GM12874 (cell line): ENCODE measurements at regions not wholly inside any gene's neighbourhood (a gene's known extent, or its start where the extent isn't known, plus 50 kb on each side); places are given as distances from the start of the nearest gene placed in this dataset.

Experiments used
- CTCF ChIP-seq: IDR thresholded peaks from 2 replicates; pipeline ENCODE4 v1.5.1; 2011; ENCODE audit warnings: low read depth, mild to moderate bottlenecking, control low read depth, low read length, moderate library complexity; ENCODE audit not compliant: insufficient read depth

- TF ChIP-seq CTCF: no peak
Observed at GRCh38 chr21:16113052-16113715, 383.4 kb downstream of the USP25 start.

GRCh38 chr21:16115461-16115860 lies 385.7 kb downstream of the USP25 start:
- TF ChIP-seq CTCF: no peak

- TF ChIP-seq CTCF: no peak
Observed at GRCh38 chr21:16116069-16116468, 386.3 kb downstream of the USP25 start.

- no peak for TF ChIP-seq CTCF
Observed at GRCh38 chr21:16116798-16117197, 387.0 kb downstream of the USP25 start.

- no peak for TF ChIP-seq CTCF
Observed at GRCh38 chr21:16117331-16117730, 387.5 kb downstream of the USP25 start.

- TF ChIP-seq CTCF: no peak
Observed at GRCh38 chr21:16117851-16118590, 388.2 kb downstream of the USP25 start.

GRCh38 chr21:16124378-16125138 lies 394.8 kb downstream of the USP25 start:
- TF ChIP-seq CTCF: no peak
